Fibroblast of the aortic adventitia (primary cell): ENCODE measurements at regions not wholly inside any gene's neighbourhood (a gene's known extent, or its start where the extent isn't known, plus 50 kb on each side); places are given as distances from the start of the nearest gene placed in this dataset.
"Not testable (repeated sequence)": the region's sequence is repeated elsewhere in the genome, so short reads cannot be mapped to it uniquely, and the experiment has no call there.

Experiments
- DNase-seq: peaks from one replicate; pipeline ENCODE4 v3.0.0-alpha.2; 2010; ENCODE audit warnings: low read depth
- H3K4me3 ChIP-seq: 2 replicates; pipeline ENCODE4 v1.5.1; 2011; ENCODE audit warnings: low read depth, mild to moderate bottlenecking, control low read depth, low read length, moderate library complexity
- TF ChIP-seq, protein P1 (sequence below): IDR thresholded peaks from 2 replicates; pipeline ENCODE4 v1.5.1; 2011; ENCODE audit warnings: mild to moderate bottlenecking, low read length, control low read depth, inconsistent platforms; ENCODE audit not compliant: insufficient read depth

DNA sequence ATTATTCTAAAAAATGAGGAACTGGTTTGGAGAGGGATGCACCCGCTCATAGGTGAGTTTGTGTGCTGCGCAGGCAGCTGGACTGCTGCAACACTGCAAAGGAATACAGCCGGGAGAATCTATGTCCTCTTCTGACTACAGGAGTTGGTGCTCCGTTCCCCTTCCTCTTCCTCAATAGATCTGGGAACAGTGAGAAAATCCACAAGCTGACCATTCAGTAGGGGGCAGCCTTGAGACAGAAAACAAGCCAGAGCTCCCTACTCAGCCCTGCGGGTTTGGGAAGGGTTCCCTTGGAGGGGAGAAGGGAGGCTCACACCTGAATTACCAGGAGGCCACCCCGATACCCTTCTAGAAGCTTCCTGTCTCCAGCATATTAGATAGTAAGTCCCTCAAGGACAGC, 87.3 kb upstream of the FOXI2 start:
- H3K4me3 ChIP-seq, result no peak overlapping the region
- no peak for DNase-seq
- TF ChIP-seq, protein P1, sequence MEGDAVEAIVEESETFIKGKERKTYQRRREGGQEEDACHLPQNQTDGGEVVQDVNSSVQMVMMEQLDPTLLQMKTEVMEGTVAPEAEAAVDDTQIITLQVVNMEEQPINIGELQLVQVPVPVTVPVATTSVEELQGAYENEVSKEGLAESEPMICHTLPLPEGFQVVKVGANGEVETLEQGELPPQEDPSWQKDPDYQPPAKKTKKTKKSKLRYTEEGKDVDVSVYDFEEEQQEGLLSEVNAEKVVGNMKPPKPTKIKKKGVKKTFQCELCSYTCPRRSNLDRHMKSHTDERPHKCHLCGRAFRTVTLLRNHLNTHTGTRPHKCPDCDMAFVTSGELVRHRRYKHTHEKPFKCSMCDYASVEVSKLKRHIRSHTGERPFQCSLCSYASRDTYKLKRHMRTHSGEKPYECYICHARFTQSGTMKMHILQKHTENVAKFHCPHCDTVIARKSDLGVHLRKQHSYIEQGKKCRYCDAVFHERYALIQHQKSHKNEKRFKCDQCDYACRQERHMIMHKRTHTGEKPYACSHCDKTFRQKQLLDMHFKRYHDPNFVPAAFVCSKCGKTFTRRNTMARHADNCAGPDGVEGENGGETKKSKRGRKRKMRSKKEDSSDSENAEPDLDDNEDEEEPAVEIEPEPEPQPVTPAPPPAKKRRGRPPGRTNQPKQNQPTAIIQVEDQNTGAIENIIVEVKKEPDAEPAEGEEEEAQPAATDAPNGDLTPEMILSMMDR, result no peak

DNA sequence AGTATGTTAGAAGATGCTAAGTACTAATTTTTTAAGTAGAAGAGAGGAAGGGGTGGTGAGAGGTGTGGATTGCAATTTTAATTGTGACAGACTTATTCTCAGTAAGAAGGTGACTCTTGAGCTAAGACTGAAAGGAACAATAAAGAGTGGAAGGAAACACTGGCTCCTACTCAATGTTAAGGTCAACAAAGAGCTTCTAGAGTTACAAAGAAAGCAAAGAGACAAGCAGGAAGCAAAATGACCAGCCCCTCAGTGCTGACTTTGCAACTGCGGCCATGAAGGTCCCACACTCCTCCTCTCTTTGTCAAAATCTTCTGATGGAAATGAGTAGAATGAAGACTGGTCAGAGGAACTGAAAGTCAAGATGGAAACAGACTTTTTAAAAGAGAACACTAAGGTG, 79.9 kb upstream of the FOXI2 start:
- no peak for DNase-seq
- H3K4me3 ChIP-seq, result no peak overlapping the region
- TF ChIP-seq, protein P1, result no peak

DNA sequence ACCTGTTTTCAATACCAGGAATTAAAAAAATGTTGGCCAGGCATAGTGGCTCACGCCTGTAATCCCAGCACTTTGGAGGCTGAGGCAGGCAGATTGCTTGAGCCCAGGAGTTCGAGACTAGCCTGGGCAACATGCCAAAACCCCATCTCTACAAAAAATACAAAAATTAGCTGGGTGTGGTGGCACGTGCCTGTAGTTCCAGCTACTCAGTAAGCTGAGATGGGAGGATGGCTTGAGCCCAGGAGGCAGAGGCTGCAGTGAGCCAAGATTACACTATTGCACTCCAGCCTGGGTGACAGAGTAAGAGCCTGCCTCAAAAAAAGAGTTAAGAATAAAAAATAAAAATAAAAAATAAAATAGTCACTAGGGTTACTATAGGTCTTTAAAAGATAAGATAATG, 60.6 kb upstream of the FOXI2 start:
- DNase-seq, H3K4me3 ChIP-seq: not testable (repeated sequence)

DNA sequence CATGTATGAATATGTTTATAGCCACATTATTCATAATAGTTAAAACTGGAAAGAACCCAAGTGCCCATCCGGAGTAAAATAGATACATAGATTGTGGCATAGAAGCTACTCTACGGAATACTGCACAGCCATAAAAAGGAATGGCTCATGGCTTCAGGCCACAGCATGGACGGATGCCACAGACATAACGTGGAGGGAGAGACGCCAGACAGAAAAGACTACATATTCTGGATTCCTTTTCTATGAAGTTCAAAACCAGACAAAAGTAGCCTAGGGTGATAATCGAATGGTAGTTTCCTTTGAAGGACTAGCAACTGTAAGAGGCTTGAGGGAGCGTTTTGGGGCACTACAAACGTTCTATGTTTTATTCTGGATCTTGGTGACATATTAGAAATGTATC, 58.9 kb upstream of the FOXI2 start:
- DNase-seq, result no peak
- TF ChIP-seq, protein P1, result no peak
- no peak overlapping the region for H3K4me3 ChIP-seq

DNA sequence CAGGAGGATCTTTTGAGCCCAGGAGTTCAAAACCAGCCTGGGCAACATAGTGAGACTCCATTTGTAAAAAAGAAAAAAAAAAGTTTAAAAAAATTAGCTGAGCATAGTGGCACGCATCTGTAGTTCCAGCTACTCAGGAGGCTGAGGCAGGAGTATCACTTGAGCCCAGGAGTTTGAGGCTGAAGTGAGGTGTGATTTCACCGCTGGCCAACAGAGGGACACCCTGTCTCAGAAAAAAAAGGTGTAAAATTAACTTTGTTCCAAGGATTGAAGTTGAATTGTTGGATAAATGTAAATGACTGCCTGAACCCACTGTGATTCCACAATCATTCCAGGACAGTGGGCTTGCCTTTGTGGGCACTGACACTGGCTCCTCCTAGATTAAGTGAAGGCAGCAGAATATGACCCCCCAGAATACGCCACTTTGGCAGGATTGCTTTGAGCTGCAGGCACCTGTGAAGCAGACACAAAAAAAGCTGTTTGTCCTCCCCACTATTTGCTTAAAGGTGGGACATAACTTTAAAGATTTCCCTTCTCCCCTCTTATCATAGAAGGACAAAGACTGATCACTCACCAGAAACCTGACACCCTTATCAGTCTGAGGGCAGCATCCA, 57.2 kb upstream of the FOXI2 start:
- TF ChIP-seq, protein P1, result no peak
- DNase-seq, result no peak

More for the DNA sequence above, 57.2 kb upstream of the FOXI2 start:
- H3K4me3 ChIP-seq, result no peak overlapping the region
